Stimulated activated CD4-positive, alpha-beta T cell treated with anti-CD3 and anti-CD28 coated beads, Interleukin-12 subunit alpha, Interleukin-12 subunit beta, amount 100 ng/mL, for 48 hours (primary cell): ENCODE measurements at regions not wholly inside any gene's neighbourhood (a gene's known extent, or its start where the extent isn't known, plus 50 kb on each side); places are given as distances from the start of the nearest gene placed in this dataset.
"Not testable (repeated sequence)": the region's sequence is repeated elsewhere in the genome, so short reads cannot be mapped to it uniquely, and the experiment has no call there.

Source experiments
- DNase-seq, 3 donors: peaks; one replicate each; pipeline ENCODE4 v3.0.0-alpha.2; 2020; ENCODE audit warnings: low read depth in 2 of 3, low spot score in 1 of 3

DNA sequence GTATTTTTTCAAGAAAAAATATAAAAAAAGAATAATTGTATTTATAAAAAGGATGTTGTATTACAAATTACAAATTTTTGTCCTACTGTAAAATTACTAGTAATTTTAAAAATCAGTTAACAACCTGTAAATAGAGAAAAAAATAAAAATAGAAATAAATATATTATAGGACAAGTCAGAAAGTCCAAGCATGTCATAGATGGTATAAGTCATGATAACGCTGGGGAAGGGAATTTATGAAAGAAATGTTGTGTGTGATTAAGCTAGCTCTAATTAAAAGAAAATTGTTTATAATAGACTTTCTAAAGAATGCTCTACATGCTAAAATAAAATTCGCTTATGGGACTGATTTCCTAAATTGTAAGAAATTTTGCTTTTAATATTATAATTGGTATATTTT lies 2329.9 kb downstream of the ARAP2 start:
- DNase-seq = no peak

DNA sequence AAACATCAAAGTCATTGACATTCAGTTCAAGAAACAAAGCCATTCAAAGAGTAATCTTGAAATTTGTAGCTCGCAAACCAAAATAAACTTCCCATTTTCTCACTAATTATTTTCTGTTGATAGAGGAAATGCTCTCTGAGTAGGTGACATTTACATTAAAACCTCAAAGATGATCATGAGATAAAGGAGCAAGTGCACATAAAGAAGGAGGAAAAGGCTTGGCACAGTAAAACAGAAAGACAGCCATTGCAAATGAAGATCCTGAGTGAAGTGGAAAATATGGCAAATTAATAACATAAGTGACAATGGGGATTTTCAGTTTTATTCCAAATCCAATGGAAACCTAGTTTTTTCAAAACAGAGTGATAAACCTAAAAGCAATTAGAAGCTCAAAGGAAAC lies 2320.8 kb downstream of the ARAP2 start:
- no peak for DNase-seq

DNA sequence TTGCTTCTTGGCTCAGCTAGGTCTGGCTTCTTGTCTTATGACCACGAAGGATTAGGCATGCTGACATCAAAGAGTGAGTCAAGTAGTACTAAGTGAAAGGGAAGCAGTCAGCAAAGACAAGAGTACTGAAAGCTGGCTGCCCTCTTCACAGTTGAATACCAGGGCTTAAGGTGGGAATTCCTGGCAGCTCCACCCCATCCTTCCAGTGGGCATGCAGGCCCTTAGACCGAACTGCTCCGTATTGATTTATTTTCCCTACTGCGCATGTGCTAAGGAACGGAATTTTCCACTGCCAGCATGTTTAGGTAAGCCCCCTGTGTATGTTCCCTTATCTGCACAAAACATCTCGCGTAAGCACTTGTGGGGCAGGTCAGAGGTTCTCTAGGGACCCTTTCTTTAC lies 2320.1 kb downstream of the ARAP2 start:
- DNase-seq = no peak

DNA sequence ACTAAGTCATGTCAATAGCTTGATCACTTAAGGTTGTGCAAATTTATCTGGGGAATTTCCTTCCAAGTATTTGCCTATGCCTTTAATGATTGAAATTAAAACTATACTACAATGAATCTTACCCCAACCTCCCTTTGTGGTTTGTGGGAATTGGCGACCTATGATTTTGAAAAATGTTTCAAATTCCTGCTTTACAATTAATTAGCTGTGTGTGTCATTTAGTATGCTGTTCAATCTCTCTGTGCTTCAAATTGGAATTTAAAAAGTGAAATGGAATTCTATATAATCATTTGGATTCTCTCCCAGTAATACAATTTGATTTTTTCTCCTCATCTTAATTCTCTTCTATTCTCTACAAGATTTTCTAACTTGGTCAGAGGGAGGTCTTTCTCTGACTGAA lies 2319.5 kb downstream of the ARAP2 start:
- no peak for DNase-seq

DNA sequence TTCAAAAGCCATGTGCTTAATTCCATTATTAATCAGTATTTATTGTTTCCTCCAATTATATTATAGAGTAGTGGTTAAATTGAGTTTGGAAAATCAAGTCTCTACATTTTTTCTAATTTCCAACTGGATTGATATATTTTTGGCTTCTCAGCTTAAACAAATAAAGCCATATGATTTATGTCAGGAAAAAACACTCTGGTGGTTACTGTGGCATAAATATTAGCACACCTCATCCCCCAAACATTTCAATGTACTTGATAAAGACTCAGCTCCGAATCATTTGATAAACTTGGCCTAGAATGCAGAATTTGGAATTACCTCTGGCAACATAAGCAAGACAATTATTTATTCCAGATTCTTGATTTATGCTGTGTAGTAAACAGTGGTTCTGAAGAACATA lies 2313.8 kb downstream of the ARAP2 start:
- no peak for DNase-seq

DNA sequence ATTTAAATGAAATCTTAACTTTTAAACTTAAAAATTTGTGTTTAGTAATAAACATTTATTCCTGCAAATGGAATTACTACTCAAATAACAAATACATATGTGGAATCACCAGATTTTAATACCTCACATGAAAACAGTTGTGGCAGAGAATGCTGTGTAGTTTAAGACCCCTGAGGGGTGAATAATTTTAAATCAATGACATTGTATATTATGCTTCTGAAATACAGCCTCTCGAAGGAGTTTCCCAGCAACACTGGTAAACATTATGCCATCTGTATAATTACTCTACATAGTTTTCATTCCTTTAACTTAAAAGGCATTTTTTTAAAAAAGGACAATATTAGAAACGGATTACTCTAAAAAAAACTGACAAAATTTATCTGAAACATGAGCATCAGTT lies 2313.3 kb downstream of the ARAP2 start:
- no peak for DNase-seq

DNA sequence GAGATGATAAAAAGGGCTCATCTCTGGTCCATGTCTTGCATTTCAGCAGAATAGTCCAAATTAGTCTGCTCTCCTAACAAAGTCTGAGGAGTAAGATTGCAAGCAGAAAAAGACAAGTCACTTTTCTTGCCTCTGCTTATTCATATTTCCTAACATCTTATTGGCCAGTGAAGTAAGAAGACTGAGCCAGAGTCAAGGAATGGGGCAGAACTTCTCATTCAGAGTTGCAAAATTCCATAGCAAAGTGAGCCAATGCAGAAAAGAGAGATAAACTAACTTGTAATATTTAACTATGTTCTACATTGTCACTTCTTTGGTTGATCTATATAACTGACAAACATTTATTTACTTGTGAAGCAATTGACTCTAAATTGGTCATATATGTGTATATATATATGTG lies 2304.0 kb downstream of the ARAP2 start:
- no peak for DNase-seq

DNA sequence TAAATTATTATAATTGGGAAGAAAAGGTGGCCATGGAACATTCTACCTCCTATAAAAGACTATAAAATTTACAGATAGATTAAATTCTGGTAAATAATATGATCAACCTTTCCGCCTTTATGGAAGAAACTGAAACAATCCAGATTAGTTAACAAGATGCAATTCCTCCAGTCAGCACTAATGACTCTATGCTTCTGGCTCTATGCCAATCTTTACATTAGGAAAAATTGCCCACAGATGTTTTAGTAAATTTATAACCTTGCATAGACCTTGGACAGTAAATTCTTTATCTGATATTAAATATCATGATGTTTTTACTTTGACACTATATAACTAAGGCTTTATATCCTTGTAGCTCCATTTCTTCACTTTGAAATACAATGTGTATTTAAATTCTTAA lies 2302.5 kb downstream of the ARAP2 start:
- DNase-seq = no peak

DNA sequence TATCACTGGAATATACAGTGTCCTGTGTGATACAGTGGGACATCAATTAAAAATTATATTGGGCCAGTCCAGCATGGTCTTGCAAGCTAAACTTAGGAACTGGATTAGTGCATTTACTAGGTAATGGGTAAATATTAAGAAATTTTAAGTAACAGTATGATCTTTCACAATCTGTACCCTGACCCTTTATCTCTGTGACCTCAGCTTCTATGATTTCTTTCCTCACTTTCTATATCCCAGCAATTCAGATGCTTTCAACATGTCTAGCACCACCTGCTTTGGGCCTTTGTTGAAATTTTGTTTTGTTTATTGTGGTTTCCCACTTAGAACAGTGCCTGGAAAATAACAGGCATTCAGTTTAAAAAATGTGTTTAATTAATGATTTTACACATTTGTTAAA lies 2295.4 kb downstream of the ARAP2 start:
- no peak for DNase-seq

DNA sequence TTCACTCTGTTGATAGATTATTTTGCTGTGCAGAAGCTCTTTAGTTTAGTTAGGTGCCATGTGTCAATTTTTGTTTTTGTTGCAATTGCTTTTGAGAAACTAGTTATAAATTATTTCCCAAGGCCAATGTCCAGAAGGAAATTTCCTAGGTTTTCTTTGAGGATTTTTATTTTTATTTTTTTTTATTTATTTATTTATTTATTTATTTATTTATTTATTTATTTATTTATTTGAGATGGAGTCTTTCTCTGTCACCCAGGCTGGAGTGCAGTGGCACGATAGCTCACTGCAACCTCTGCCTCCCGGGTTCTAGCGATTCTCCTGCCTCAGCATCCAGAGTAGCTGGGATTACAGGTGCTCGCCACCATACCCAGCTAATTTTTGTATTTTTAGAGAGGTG lies 2290.5 kb downstream of the ARAP2 start:
- DNase-seq = not testable (repeated sequence)

DNA sequence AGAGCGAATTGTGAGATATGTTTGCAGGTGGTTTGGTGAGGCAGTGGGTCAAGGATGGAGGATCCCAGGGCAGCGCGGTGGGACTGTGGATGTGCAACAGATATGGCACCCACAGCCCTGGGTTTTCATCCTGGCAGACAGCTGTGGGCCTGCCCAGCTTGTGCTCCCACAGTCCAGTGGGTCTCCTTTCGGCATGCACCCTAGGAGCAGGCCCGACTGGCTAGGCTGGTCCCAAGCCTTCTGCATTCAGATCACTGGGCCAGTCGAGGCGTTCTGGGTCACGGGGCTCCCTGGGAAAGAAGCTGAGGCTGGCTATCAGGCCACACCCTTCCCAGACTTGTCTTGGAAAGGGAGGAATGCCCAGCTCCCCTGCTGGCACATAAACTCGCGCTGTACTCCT lies 2289.6 kb downstream of the ARAP2 start:
- no peak for DNase-seq

DNA sequence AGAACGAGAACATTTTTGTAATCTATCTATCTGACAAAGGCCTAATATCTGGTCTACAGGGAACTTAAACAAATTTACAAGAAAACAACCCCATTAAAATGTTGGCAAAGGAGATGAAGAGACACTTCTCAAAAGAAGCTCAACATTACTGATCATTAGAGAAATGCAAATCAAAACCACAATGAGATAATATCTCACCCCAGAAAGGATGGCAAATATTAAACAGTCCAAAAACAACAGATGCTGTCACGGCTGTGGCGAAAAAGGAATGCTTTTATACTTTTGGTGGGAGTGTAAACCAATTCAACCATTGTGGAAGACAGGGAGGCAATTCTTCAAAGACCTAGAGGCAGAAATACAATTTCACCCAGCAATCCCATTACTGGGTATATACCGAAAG lies 2284.8 kb downstream of the ARAP2 start:
- no peak for DNase-seq

DNA sequence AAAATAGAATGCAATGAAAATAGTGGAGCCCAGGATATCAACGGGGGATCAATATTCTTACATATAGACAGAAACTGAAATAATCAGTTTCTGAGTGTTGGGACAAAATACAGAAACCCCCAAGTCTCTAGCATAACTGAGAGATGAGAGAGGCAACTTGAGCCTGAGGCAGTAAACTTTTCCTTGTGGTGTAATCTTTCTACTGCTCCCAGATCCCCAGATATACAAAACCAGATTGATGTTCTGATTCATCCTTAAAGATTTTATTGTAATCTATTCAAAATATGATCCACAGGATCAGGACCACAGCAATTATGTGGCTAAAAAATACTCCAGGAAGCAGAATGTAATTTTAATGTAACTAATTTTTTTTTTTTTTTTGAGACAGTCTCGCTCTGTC lies 2282.6 kb downstream of the ARAP2 start:
- no peak for DNase-seq

DNA sequence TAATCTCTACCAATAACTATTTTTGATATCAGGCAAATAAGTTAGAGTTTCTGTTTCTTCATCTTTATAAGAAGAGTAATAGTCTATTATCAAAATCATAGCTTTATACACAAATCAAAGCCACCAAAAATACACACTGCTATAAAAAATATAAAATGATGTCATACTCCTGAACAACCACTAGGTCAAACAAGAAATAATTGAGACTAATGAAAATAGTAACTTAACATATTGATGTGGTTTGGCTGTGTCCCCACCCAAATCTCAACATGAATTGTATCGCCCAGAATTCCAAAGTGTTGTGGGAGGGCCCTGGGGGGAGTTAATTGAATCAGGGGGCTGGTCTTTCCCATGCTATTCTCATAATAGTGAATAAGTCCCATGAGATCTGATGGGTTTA lies 2277.5 kb downstream of the ARAP2 start:
- DNase-seq = no peak

DNA sequence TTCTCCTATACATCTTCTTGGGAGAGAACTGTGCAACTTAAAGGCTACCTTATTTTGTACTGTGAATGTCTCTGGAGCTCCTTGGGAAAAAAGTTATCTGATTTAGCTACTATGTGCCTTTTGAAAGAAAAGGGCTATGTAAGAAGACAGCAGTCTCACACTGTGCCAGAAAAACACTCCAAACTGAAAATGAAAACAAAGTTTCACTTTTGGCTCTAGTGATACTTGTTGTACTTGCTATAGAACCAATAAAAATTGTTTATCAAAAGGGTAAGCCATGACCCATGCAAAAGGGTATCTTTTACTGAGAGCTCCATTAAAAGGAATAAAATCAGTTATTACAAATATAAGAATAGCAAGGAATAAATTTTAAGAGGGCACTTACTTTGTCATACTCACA lies 2270.0 kb downstream of the ARAP2 start:
- DNase-seq = no peak

DNA sequence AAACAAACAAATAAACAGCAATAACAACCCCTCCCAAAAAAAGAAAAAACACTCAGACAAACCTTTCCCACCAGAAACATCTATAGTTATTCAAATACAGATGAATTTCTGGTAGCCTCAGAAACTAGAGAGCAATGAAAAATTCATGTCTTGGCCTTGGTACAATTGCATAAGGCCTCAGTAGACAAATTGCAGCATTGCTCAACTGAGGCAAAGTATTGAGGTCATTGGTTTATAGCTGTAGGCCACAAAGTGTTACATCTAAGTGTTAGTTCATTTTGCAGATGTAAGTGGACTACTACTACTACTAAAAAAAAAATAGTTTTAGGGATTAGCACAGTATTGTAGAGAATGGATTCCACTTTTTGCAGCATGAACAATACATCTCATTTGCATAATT lies 2268.3 kb downstream of the ARAP2 start:
- DNase-seq = no peak

DNA sequence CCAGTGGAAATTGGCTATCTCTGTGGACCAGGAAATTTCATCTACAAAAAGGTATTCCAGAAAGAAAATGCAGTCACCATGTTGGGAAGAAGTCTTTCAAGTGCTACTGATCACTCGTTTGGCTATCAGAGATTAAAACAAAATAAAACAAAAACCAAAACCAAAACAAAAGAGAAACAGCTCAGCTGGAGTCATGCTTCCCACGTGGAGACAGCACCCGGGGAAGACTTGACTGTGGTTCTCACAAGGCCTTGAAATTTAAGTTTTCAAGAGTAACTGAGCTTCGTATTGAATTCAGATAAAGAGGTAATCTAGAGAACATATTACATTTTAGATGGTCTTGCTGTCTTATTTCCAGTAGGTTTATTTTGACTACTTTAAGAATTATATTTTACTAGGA lies 2264.5 kb downstream of the ARAP2 start:
- DNase-seq = not testable (repeated sequence)

DNA sequence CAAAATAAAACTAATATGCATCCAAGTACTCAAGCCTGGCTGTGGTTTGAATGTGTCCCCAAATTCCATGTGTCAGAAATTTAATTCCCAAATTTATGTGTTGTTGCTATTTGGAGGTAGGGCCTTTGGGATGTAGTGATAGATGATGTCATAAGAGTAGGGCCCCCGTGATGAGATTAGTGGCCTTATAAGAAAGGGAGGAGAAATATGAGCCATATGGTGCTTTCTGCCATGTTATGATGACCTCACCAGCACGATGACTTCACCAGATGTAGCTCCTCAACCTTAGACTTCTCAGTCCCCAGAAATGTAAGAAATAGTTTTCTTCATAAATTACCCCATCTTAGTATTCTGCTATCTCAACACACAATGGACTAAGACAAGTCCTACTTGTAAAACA lies 2264.0 kb downstream of the ARAP2 start:
- DNase-seq = no peak

DNA sequence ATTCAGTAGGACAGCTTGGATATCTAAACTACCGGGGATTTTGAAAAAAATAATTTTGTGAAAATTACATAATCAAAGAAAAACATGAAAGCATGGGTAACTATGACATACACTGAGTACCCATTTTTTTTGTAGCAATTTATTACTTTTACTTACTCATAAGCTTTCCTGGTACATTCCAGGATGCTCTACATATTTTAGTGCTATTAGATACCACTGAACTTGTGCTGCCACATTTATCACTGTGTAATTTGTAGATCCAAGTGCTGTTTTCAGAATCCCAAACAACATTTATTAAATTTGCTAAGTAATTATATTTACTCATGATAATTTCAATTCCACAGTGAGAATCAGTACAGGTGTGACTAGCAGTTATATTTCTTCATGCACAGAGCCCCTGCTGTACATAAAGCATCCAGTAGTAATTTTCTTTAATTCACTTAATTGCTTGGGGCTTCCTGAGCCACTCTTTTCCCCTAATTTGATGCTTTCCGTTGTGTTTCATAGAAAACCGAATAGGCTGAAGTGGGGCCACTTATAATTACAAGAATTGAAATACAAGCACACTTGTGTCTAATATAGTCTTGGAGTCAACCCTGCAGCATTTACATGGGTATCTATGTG lies 2254.4 kb downstream of the ARAP2 start:
- DNase-seq = no peak

DNA sequence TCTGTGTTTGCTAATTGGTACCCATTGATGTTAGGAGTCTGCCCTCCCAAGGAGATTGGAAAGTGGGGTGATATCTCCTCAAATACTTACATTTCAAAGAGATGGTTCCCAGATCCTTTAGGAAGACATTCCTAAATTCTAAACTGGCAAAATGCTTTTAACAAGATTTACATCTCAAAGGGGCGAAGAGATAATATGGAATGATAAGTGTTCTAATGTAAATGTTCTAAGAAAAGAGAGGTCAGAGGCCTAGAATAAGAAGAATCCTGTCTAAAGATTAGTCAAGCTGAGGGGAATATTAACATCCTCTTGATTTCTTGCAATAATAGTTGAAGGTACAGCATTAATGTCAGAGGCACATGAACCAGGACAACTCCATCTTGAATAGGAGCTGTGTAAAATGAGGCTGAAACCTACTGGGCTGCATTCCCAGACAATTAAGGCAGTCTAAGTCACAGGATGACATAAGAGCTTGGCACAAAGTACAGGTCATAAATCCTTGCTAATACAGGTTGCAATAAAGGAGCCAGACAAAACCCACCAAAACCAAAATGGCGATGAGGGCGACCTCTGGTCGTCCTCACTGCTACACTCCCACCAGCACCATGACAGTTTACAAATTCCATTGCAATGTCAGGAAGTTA lies 2248.1 kb downstream of the ARAP2 start:
- DNase-seq = no peak

DNA sequence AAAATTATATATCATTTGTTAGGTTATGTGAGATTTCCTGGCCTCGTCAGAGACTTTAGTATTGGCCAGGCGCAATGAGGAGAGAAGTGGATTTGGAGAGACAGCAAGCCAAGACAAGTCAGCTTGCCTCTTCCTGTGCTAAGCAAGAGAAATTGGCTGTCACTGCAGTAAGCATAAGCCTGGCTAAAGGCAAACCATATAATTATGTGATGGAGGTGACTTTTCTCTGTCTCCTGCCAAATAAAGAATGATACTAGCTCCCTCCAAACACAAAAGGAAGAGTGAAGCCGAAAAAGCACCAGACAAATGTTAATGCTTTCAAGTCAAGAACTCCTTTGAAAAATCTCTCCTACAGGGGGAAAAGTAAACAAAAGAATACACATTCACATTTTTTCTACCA lies 2246.0 kb downstream of the ARAP2 start:
- DNase-seq = no peak

DNA sequence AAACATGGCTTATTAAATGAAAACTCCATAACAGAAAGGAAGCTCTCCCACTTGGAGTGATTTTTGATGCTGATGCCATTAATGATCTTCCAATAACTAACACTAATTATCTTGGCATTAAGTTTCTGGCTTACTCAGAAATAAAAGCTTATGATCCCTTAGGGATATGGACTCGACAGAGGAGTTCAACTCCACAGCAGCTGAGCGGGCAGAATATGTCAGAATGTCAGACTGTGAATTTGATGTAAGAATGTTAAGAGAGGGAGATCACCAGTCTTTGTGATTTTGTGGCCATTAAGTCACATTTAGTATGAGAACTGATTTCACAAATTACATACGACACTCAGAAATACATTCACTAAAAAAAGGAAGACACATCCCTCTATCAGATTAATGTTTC lies 2244.0 kb downstream of the ARAP2 start:
- no peak for DNase-seq

DNA sequence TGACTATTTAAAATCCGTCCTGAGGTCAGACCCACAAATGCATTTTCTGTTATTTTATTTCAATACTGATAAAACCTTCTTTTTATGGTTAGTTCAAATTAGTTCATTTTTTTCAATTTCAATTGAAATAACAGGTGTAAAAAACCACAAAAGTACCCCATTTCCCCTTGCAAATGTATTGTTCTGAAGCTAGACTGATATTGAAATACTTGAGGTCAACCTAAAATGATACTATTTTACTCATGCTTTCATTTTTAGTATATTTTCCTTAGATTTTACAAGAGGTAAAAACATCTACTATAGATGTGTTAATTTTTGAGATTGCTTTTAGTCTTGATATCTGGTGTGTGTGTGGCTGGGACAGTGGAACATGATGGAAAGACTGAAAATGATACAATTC lies 2237.8 kb downstream of the ARAP2 start:
- not testable (repeated sequence) for DNase-seq
